ENCODE measurements at regions not wholly inside any gene's neighbourhood (a gene's known extent, or its start where the extent isn't known, plus 50 kb on each side); places are given as distances from the start of the nearest gene placed in this dataset.

DNA sequence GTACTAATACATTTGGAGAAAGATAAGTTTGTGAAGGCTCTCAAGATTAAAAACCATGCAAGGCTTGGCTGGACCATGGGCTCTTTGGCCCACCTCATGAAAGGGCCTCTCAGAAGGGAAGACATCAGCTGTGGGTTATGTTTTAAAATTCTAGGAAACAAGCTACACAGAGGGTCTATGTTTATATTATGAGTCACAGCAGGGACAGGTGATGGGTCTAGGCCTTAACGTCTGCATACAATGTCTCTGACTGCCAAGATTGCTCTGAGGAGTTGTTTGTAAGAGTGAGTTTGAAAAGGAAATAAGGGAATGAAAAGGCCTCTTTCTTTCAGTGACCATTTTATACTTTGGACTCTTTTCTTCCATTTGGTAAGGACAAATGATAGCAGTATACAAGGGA, 77.0 kb upstream of the ARMCX2 start:
- DNase-seq (ENCODE audit: low spot score in 2 of 2): no peak
- Histone ChIP-seq H3K4me3 (no peak overlapping the region), H3K27me3 (no peaks in the 10 kb centered on the region), H3K4me1 (no peaks in the 10 kb centered on the region), H3K9me3 (no peaks in the 10 kb centered on the region), H3K36me3 (no peaks in the 10 kb centered on the region), H3K27ac (no peak overlapping the region)
- 64% methylated on average over 1 of the region's 1 CpG for WGBS
- TF ChIP-seq, protein P1, sequence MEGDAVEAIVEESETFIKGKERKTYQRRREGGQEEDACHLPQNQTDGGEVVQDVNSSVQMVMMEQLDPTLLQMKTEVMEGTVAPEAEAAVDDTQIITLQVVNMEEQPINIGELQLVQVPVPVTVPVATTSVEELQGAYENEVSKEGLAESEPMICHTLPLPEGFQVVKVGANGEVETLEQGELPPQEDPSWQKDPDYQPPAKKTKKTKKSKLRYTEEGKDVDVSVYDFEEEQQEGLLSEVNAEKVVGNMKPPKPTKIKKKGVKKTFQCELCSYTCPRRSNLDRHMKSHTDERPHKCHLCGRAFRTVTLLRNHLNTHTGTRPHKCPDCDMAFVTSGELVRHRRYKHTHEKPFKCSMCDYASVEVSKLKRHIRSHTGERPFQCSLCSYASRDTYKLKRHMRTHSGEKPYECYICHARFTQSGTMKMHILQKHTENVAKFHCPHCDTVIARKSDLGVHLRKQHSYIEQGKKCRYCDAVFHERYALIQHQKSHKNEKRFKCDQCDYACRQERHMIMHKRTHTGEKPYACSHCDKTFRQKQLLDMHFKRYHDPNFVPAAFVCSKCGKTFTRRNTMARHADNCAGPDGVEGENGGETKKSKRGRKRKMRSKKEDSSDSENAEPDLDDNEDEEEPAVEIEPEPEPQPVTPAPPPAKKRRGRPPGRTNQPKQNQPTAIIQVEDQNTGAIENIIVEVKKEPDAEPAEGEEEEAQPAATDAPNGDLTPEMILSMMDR (IDR thresholded peaks at IDR 0.05): no peak
- TF ChIP-seq POLR2A (IDR thresholded peaks at IDR 0.05): no peak
- no peak for TF ChIP-seq POLR2AphosphoS5 (IDR thresholded peaks at IDR 0.05)

DNA sequence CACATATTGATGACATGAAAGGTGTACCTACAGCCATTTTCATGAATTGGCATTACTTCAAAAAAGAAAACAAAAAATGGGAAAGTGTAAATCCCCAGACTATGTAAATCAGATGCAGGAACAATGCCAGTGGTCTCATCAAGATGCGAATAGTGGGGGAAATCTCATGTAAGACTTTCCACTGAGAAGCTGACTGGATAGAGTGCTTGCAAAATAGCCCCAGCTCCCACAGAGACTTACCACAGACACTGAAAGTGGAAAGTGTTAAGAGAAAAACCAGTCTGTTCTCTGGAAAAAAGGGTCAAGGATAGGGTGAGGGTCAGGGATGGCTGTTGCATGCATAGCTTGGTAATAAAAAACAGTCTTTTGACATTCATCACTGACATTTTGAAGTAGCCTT, 73.2 kb upstream of the ARMCX2 start:
- WGBS: 60% methylated on average over 1 of the region's 1 CpG
- TF ChIP-seq POLR2A (IDR thresholded peaks at IDR 0.05): no peak
- TF ChIP-seq POLR2AphosphoS5 (IDR thresholded peaks at IDR 0.05): no peak
- TF ChIP-seq, protein P1 (IDR thresholded peaks at IDR 0.05): no peak
- TF ChIP-seq EP300 (IDR thresholded peaks at IDR 0.05): no peak
- Histone ChIP-seq H3K9me3 (no peaks in the 10 kb centered on the region), H3K27me3 (no peaks in the 10 kb centered on the region), H3K4me3 (no peak overlapping the region), H3K27ac (no peak overlapping the region), H3K4me1 (no peaks in the 10 kb centered on the region), H3K36me3 (no peaks in the 10 kb centered on the region)
- DNase-seq (ENCODE audit: low spot score in 2 of 2): no peak

DNA sequence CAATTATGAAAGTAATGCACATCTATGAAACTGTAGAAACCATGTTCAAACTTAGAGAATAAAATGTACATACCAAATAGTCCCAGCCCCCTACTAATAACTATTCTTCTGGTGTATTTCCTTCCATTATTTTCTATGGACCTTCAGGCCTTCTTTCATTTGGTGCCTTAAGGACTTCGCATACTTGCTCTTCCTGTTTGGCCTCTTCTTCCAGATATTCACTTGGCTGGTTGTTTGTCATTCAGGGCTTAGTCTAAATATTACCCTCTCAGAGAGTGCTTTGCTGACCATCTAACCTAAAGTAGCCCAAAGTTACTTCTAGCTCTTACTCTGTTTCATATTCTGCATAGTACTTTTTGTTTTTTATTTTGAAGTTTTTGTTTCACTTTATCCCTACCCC, 70.3 kb upstream of the ARMCX2 start:
- no peaks in the 10 kb centered on the region for H3K27me3 ChIP-seq
- H3K27ac ChIP-seq: no peak overlapping the region
- no peaks in the 10 kb centered on the region for H3K4me1 ChIP-seq
- no peak for DNase-seq (ENCODE audit: low spot score in 2 of 2)
- H3K9me3 ChIP-seq: no peaks in the 10 kb centered on the region
- no peak overlapping the region for H3K4me3 ChIP-seq
- no peaks in the 10 kb centered on the region for H3K36me3 ChIP-seq
- 43% methylated on average over 1 of the region's 1 CpG for WGBS
- TF ChIP-seq POLR2A (IDR thresholded peaks at IDR 0.05): no peak
- TF ChIP-seq EP300 (IDR thresholded peaks at IDR 0.05): no peak
- TF ChIP-seq POLR2AphosphoS5 (IDR thresholded peaks at IDR 0.05): no peak
- TF ChIP-seq, protein P1 (IDR thresholded peaks at IDR 0.05): no peak

Measured in suprapubic skin (tissue), 4 donors.